GM10266 (cell line): ENCODE measurements at regions not wholly inside any gene's neighbourhood (a gene's known extent, or its start where the extent isn't known, plus 50 kb on each side); places are given as distances from the start of the nearest gene placed in this dataset.

ENCODE experiments used
- DNase-seq: peaks from one replicate; pipeline ENCODE4 v3.0.0; 2012; ENCODE audit errors: extremely low spot score
- CTCF ChIP-seq: IDR thresholded peaks from 2 replicates; pipeline ENCODE4 v1.5.1; 2012; ENCODE audit warnings: mild to moderate bottlenecking, low read depth; ENCODE audit not compliant: control insufficient read depth, insufficient read depth; ENCODE audit errors: missing control alignments

DNA sequence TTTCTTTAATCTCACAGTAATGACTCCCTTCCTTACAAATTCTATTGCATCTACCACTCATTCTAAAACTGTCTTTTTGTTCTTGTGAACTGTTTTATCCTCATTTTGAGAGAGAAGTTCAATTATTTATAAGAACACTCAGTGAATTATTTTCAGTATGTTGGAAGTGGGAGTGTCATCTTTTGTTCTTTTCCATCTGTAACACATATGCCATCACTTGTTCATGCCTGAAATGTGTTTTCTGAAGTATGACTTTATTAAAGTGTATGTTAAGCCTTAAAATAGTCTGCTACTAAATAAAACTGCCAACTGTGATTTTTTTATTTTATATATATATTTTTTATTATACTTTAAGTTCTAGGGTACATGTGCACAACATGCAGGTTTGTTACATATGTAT lies 623.0 kb upstream of the CBLB start:
- TF ChIP-seq CTCF: no peak
- DNase-seq: no peak

DNA sequence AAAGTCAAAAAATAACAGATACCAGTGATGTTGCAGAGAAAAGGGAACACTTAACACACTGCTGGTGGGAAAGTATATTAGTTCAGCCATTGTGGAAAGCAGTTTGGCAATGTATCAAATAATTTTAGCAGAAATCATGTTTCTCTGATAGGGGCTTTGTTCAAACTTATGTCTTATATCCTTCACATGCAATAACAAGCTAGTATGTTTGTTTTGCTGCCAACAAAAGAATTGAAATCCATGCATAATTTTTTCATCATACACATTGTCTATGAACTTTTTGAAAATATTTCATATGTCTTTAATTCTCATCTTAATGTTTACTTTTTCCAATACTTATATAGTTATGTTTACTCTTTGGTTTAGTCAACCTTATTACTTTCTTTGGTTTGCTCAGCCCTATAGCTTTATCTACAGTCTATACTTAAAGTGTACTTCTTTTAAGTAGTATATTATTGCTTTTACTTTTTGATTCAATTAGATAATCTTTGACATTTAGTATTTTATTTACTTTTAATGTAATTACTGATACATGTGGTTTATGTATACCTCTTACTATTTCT lies 639.6 kb upstream of the CBLB start:
- no peak for TF ChIP-seq CTCF
- DNase-seq: no peak

- DNase-seq: no peak
- TF ChIP-seq CTCF: no peak
These were observed 641.4 kb upstream of the CBLB start for GRCh38 chr3:106510206-106510605.

- no peak for DNase-seq
- TF ChIP-seq CTCF: no peak
These were observed 644.0 kb upstream of the CBLB start for GRCh38 chr3:106512846-106513245.

DNA sequence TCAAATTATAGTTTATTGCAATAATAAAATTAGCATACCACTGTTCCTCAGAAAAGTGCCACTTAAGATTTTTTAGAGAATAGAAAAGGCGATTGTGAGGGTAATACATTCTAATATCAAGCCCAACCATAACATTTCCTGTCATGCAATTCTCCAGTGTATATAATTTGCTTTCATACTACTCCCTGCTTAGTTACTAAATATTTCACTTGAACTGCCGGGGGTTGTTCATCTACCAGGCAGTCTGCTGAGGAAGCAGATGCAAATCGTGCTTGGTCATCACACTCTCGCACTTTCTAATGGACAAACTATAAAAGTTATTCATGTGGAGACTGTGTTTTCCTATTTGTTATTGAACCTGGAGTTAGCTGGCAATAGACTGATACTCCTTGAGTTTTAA lies 645.6 kb upstream of the CBLB start:
- DNase-seq: no peak
- no peak for TF ChIP-seq CTCF

DNA sequence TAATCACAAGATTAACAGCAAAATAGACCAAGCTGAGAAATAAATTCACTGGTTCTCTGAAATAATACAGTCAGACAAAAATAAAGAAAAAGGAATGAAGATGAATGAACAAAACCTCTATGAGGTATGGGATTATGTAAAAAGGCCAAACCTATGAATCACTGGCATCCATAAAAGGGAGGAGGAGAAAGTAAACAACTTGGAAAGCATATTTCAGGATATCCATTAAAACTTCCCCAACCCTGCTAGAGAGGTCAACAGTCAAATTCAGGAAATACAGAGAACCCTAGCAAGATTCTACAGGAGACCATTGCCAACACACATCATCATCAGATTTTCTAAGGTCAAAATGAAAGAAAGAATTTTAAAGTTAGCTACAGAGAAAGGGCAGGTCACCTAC lies 649.7 kb upstream of the CBLB start:
- TF ChIP-seq CTCF: no peak
- DNase-seq: no peak

- no peak for DNase-seq
- no peak for TF ChIP-seq CTCF
These were observed 653.6 kb upstream of the CBLB start for GRCh38 chr3:106522397-106522796.
